Astrocyte of the hippocampus (primary cell): ENCODE measurements at regions not wholly inside any gene's neighbourhood (a gene's known extent, or its start where the extent isn't known, plus 50 kb on each side); places are given as distances from the start of the nearest gene placed in this dataset.
A peak's percentile ranks its signal among the peaks of the same experiment; 100 is the strongest.

Source experiments
- DNase-seq: peaks from one replicate; pipeline ENCODE4 v3.0.0; 2011; ENCODE audit warnings: low read depth, low spot score

DNA sequence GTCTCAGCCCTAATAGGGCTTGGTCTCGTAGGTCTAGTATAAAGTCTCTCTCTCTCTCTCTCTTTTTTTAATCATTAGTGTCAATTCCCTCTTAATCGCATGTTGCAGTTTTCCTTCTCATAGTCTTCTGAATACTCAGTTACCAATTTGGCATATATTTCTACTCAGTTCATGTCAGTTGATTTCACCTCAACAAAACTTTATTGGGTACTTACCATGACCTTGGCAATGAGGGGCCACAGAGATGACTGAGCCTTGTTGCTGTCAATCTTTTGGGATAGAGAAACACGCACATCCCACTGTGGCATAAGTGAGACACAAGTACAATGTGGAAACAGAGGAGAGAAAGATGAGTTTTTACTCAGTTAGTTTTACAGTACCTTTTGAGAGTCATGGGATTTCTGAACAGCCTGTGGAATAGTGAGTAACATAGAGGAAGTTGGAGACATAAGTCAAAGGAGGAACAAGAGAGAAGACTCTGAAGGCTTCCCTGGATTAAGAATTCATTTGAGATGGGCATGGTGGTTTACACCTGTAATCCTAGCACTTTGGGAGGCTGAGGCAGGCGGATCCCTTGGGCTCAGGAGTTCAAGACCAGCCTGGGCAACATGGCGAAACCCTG lies 150.2 kb upstream of the CBLB start:
- no peak for DNase-seq

DNA sequence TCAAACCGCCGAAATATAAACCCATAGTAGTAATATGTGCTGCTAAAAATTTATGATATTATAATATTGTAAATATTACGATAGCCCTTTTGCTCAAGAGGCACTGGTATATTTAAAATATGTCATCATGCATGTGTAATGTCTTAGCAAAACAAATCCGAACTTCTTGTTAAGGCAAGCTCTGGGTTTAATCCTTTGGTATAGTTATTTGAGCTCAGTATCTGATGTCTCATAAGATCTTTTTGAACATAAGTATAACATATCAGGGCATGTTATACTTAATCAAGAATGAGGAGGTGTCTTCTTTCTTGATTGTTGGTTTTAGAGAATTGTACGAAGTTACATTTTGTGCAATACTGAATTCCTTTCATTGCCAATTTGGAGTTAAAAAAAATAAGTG lies 154.1 kb upstream of the CBLB start:
- no peak for DNase-seq

DNA sequence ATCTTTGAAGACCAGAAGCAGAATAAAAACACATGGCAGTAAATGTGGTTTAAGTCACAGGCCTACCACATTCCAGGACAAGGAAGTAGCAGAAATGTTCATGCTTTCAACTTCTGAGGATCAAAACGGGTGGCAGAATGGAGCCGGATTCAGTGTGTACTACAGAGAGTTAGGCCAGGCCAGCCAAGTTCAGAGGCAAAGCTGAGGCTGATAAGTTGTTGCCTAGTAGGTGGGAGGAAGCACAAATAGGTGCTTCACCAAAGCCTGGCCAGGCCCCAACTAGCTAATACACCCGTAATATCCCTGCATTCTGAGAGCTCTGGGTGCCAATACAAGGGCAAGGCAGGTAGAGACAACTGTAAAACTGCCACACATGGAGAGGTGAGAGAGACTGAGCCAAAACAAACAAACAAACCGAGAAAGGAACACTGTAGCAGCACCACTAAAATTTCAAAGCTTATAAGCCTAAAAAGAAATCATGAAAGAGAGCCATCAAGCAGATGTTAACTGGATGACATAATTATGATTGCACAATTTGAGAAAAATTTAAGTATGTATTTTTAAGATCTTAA lies 156.4 kb upstream of the CBLB start:
- peak; percentile 7 for DNase-seq

DNA sequence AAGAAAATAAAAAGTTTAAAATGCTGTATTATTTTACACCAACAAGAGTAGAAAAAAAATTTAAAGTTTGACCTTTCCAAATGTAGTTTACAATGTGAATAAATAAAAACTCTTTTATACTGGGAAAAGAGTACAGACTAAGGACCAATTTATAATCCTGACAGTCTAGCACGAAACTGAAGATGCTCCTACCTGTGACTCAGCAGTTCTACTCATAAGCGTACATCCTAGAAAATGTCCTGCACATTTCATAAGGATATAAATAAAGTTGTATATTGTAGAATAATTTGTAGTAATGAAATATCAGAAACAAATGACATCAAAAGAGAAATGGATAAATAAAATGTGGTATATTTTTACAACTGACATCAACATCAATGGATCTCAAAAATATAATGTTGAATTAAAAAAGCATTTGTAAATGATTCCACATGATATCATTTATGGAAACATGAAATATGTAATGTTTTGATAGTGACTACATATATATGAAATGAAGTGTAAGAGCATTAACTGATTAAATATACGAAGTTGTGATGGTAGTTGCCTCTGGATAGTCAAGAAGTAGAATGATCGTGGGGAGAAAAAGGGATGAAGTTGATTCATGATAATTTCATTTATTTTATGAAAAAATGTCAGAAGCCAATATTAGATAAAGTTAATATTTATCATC lies 161.3 kb upstream of the CBLB start:
- DNase-seq, result no peak

- DNase-seq, result peak; percentile 19
Measured at GRCh38 chr3:106030627-106030963, 161.8 kb upstream of the CBLB start.

DNA sequence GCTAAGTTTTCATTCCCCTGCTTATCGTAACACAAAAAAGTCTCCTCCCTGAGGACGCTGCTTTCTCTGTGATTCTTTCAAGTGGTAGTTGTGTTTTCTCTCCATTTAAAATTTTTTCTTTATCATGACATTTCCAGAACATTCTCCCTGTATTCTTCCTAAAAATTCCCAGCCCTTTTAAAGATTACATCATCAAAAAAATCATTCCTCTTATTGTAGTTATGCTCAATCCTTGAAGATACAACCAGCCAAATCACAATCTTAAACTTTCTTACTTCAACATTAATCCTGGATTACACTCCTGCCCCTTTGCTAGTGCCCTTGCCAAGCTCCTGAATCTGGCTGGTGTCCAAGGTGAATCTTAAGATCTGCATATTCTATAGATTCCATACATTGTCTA lies 163.7 kb upstream of the CBLB start:
- no peak for DNase-seq

DNA sequence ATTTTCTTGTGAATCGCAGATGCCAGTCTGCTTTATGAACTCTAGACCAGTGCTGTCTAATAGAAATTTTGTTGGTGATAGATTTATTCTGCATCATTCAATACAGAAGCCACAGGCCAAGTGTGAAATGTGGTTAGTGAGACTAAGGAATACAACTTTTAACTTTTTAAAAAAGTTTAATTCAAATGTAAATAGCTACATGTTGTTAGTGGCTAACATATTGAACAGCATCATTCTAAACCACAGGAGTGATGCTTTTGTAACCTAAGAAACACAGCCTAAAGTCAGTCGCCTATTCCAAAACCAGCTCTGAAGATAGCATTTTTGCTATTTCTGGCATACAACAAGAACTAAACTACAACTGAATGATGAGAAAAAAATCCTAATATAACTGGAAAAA lies 164.8 kb upstream of the CBLB start:
- no peak for DNase-seq

- DNase-seq, result no peak
Measured at GRCh38 chr3:106034313-106034712, 165.5 kb upstream of the CBLB start.

DNA sequence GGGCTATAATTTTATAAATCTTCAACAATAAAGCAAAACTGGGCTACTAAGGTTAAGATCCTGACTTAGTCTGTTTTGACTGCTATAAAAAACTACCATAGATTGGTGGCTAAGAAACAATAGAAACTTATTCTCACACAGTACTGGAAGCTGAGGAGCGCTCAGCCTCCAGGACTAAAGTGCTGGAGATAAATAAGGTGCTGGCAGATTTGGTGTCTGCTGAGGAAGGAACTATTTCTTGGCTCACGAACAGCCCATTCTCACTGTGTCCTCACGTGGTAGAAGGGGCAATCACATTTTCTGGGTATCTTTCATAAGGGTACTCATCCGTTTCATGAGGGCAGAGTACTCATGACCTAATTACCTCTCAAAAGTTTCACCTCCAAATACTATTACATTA lies 166.8 kb upstream of the CBLB start:
- no peak for DNase-seq

- no peak for DNase-seq
Measured at GRCh38 chr3:106036696-106037095, 167.9 kb upstream of the CBLB start.

DNA sequence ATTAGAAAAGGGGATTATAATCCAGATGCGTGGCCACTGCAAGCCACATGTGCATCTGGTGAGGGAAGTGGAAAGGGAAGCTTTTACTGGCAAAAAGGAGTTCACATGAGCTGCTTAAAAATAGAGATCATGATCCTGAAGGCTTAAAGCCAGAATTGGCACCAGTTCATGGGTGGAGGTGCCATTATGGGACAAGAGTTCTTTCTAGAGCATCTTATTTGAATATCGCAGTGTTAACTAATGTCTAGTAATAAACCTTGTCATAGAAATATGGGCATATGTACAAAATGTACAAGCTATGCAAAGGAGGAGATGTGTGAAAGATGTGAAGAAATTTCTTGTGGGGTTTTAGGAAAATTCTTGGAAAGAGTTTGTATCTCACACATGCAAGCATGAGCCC lies 178.4 kb upstream of the CBLB start:
- DNase-seq, result no peak

- DNase-seq, result no peak
Measured at GRCh38 chr3:106048946-106049481, 180.2 kb upstream of the CBLB start.

DNA sequence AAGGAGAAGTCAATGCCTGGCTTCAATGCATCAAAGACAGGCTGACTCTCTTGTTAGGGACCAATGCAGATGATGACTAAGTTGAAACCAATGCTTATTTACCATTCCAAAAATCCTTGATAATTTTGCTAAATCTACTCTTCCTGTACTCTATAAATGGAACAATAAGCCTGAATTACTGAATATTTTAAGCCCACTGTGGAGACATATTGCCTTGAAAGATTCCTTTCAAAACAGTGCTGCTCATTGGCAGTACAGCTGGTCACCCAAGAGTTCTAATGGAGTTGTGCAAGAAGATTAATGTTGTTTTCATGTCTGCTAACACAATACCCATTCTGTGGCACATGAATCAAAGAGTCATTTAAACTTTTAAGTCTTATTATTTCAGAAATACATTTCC lies 181.0 kb upstream of the CBLB start:
- no peak for DNase-seq

- no peak for DNase-seq
Measured at GRCh38 chr3:106056931-106057330, 188.1 kb upstream of the CBLB start.

GRCh38 chr3:106058475-106058874 lies 189.7 kb upstream of the CBLB start:
- no peak for DNase-seq

DNA sequence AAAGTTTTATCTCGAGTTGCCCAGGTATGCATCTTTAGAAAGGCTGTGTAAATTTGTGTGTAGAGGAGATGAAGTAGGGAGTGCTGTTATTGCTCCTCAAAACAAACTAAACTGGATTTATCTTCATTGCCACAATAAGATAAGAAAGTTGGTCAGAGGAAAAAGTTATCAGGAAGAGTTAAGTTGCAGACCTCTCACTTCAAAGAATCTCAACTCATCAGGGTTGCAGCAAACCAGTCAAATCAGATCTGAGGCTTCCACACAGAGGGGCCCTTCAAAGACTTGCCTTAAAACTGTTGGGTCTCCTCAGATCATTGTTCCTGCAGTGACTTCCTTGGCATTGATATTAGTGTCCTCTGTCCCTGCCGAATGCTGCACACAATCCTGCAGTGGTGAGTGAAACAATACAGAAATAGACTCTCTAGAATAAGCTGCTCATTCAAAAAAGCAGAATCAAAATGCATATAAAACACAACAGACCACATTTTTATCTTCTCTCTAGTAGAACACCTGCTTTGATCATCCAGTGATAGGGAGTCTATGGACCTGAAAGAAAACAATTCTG lies 191.2 kb upstream of the CBLB start:
- DNase-seq, result no peak

GRCh38 chr3:106063909-106064308 lies 195.1 kb upstream of the CBLB start:
- DNase-seq, result no peak

GRCh38 chr3:106065831-106066230 lies 197.0 kb upstream of the CBLB start:
- DNase-seq, result no peak

GRCh38 chr3:106067711-106068110 lies 198.9 kb upstream of the CBLB start:
- DNase-seq, result no peak

- peak; percentile 49 for DNase-seq
Measured at GRCh38 chr3:106068381-106068780, 199.6 kb upstream of the CBLB start.

DNA sequence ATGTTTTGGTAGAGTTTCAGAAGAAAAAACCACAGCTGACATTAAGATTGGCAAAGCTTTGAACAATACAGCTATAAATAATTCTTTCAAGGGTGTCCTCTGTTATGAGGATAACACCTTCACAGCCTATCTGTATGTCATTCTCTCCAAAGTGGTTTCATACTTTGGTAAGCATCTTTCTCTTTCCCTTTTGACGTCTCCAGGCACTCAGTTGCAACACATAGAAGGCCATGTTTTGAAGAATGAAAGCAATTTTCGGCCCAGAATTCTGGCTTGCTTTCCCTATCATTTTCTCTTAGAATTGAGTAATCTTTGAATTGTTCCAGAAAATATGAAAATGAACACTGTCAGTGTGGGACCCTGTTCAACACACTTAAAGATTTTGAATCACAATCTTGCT lies 200.0 kb upstream of the CBLB start:
- no peak for DNase-seq

- DNase-seq, result no peak
Measured at GRCh38 chr3:106070187-106070586, 201.4 kb upstream of the CBLB start.

DNA sequence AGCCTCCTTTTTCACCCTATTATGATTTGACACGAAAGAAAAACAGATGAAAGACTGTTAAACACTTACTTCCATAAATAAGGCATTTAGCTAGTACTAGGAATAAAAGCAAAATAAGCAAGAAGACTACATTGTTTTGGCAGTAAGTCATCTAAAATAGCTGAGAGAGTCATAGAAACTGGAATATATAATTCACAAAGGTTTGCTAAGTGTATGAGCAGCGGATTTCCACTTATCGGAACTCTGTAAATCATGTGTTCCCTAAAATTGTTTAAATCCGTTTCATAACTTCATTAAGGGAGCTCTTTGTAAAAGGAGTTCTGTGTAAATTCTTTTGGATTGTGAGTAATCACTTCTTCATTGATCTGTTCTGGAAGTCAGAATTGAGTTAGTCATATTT lies 202.5 kb upstream of the CBLB start:
- no peak for DNase-seq
